Left renal pelvis (tissue), 4 donors: ENCODE measurements at regions not wholly inside any gene's neighbourhood (a gene's known extent, or its start where the extent isn't known, plus 50 kb on each side); places are given as distances from the start of the nearest gene placed in this dataset.
A peak's percentile ranks its signal among the peaks of the same experiment; 100 is the strongest.
"Not testable (repeated sequence)": the region's sequence is repeated elsewhere in the genome, so short reads cannot be mapped to it uniquely, and the experiment has no call there.

Experiments used
- DNase-seq, 4 donors: peaks; one replicate each; pipeline ENCODE4 v3.0.0-alpha.2; 2013; ENCODE audit warnings: low read depth in 4 of 4, low spot score in 3 of 4

- DNase-seq: no peak
Observed at GRCh38 chr4:126451237-126451873, 1136.6 kb downstream of the FAT4 start.

GRCh38 chr4:126455865-126456264 lies 1141.1 kb downstream of the FAT4 start:
- no peak for DNase-seq

DNA sequence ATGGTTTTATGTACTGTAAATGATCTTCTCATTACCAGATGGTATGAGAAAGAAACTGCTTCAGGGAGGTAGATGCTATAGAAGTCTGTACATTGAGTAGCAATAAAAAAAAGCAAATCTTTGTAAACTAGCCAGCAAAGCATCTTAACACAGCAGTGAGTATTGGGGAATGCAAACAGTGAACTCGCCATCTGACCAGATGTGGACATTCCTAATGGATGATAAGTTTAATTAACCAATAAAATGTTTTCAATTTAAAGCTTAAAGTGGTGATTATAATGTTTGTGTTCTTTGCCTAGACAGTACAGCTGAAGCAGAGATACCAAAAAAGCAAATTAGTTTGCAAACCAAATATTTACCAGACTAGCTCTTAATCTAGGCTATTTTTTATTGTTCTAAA lies 1144.2 kb downstream of the FAT4 start:
- DNase-seq: no peak

DNA sequence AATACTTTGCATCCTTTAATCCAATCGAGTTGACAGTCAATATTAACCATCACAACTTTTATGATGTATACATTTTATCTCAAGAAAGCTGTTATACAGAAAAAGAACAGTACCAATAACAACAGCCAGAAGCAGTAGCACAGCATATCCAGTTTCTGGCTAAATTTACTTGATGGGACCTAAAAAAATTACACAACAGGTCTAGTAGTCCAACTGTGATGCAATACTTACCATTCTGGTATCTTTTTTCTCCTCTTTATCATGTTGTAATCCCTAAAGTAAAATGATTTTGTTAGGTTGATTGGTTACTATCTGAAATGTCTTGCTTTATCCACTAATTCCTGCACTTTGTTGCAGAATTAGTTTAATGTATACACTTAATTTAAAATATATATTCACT lies 1150.6 kb downstream of the FAT4 start:
- DNase-seq: no peak

GRCh38 chr4:126466848-126467247 lies 1152.1 kb downstream of the FAT4 start:
- DNase-seq: no peak

DNA sequence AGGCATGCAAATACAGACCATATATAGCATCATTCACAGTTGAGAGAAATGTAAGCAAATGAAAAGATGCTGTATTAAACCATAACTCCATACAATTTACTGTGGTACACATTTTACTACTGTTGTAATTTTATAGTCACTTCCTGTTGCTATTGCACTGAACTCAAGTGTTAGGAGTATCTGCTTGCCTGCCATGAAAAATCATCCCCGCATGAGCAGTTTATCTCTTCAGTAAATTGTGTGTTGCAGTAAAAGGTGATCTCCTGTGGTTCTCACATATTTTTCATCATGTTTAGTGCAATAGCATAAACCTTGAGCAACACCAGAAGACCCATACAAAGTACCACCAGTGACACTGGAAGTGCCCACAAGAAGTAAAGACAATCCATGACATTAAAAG lies 1153.4 kb downstream of the FAT4 start:
- no peak for DNase-seq

GRCh38 chr4:126470862-126471261 lies 1156.1 kb downstream of the FAT4 start:
- no peak for DNase-seq

- DNase-seq: no peak
Observed at GRCh38 chr4:126475730-126476129, 1157.0 kb upstream of the INTU start.

DNA sequence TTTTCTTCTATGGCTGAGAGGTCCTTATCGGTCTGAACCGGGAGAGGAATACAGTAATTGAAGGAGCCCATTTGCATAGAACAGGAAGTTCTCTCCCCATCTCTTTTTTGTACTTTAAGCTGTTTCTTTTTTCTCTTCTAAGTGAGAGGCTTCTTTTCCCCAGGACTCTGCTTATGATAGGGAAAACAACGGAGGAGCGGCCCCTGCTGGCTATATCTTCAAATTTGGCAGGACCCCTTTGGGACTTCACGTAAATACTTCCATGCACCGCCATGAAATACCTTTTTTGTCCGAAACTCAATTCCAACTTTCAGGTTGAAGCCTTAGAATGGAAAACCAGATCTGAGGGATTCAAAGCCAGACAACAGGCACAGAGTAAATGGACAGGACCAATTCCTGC lies 1153.0 kb upstream of the INTU start:
- DNase-seq: no peak

- DNase-seq: no peak
Observed at GRCh38 chr4:126482311-126482710, 1150.4 kb upstream of the INTU start.

DNA sequence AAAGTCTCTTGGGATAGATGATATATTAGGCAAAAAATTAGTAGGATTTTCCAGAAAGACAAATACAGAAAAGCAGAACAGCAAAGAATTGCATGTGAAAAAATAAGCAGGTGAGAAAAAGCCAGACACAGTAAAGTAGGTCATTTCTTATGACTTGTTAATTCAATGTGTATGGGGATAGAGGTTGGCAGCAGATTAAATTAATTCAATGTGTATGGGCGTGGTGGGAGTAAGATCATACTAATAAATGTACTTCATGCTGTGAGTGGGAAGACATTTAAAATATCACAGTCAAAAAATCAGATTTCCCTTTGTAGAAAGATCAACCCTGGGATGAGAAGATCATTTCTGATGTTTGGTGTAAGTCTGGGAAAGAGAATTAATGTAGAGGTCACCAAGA lies 1146.4 kb upstream of the INTU start:
- no peak for DNase-seq

DNA sequence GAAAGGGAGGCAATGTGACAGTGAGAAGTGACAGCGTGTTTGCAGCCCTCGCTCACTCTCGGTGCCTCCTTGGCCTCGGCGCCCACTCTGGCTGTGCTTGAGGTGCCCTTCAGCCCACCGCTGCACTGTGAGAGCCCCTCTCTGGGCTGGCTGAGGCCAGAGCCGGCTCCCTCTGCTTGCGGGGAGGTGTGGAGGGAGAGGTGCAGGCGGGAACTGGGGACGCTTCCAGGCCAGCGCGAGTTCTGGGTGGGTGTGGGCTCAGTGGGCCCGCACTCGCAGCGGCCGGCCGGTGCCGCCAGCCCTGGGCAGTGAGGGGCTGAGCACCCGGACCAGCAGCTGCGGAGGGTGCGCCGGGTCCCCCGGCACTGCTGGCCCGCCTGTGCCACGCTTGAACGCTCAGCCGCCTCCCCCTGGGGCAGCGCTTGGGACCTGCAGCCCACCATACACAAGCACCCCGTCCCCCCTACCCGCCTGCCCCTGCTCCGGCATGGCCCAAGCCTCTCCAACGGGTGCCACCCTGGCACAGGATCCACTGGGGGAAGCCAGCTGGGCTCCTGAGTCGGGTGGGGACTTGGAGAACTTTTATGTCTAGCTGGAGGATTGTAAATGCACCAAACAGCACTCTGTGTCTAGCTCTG lies 1142.8 kb upstream of the INTU start:
- no peak for DNase-seq

DNA sequence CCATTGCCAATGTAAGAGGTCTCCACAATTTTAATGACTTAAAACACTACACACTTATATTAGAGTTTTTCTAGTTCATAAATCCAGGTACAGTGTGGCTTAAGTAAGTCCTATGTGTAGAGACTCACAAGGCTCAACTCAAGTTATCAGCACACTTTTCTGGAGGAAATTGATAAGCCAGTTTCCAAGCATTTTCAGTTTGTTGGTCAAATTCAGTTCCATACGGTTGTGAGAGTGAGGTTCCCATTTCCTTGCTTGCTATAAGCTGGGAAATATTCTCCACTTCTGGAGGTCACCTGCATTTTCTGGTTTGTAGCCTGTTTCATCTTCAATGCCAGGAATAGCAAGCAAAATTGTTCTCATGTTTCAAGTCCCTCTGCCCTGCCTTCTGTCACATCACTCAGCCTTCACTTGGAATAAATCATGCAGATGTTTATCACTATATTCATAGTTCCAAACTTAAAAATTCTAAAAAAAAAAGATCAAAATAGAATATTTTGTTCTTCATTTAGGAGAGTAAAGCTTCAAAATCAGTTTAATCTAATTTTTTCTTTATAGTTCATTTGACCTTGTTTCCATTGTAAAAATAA lies 1137.5 kb upstream of the INTU start:
- no peak for DNase-seq

DNA sequence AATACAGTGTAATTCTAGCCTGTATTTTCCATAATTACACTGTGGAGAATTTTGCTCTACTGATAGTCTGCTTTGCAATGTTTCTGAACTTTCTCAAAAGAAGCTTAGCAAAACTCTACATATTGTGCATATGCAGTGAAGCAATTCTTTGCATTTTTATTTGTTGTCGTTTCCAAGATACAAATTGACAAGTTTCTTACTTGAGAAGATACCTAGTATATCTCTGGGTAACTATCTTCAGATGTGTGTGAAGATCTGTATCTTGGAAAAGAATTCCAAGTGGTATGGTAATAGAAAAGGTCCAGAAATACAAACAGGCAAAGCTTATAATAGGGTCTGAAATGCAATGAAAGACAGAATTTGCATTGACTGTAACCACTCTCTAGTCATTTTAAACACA lies 1119.8 kb upstream of the INTU start:
- DNase-seq: no peak

DNA sequence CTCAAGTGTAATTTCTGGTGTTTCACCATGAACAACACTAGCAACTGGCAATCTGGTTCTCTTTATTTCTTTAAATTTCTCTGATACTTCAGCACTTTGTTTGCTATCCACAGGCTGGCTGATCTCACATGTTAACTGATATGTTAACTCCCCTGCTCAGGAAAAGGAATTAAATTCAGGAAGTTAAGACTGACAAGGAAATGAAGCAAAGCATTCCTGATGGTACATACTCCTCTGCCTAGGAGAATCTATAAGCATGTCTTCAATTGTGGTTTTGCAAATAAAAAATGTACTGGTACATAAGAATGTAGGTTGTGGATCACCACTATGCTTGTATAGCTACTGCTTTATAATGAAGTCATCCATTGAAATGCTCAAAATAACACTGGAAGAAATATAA lies 1119.2 kb upstream of the INTU start:
- DNase-seq: peak in 2 of 4 donors; percentile 12

DNA sequence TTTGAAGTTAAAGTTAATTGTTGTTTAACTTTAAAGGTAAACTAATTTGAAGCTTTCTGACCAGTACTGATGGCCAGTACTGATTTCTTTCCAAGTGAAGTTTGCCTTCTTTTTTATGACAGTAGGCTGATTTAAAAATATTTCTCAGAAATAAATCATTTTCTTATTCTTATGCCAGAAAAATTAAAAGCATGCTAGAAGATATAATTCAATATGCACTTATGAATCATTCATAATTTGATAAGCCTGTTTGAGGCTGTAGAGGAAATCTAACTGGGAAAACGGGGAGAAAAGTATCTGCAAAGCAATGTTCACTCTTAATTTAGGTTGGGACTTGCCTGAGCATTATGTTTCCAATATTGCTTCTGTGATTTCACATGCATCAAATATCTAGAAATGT lies 1112.0 kb upstream of the INTU start:
- DNase-seq: no peak

DNA sequence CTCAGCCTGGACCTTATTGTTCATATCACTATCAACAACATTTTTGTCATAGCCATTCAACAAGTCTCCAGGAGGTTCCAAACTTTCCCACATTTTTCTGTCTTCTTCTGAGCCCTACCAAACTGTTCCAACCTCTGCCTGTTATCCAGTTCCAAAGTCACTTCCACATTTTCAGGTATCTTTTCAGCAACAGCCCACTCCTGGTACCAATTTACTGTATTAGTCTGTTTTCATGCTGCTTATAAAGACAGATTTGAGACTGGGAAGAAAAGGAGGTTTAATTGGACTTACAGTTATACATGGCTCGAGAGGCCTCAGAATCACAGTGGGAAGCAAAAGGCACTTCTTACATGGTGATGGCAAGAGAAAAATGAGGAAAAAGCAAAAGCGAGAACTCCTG lies 1107.4 kb upstream of the INTU start:
- not testable (repeated sequence) for DNase-seq

- DNase-seq: no peak
Observed at GRCh38 chr4:126526335-126526734, 1106.4 kb upstream of the INTU start.

DNA sequence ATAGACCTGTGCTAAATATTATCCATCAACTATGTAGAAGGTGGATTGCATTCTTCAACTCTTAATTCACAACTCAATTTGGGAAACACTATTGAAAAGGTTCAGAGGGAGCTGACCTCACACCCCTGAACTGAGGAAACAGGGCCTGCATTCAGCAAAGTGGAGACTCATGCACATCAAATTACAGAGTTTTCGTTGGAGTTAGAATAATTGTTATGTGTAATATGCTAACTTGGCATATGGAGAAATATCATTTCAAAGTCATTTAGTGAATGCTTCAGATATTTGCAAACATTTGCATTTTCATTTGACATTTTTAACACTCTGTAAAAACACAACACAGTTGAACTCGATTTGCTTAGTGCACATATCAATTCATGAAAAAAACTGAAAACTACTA lies 1102.8 kb upstream of the INTU start:
- DNase-seq: no peak

GRCh38 chr4:126530996-126531585 lies 1101.7 kb upstream of the INTU start:
- no peak for DNase-seq

GRCh38 chr4:126532527-126532926 lies 1100.2 kb upstream of the INTU start:
- DNase-seq: no peak
